ENCODE measurements at regions not wholly inside any gene's neighbourhood (a gene's known extent, or its start where the extent isn't known, plus 50 kb on each side); places are given as distances from the start of the nearest gene placed in this dataset.

- no CpG with 5 or more reads among the region's 2 CpGs for WGBS
- Histone ChIP-seq H3K4me3 (ENCODE audit: insufficient read depth in 1 of 2, low read depth in 1 of 2, low read length in 2 of 2) (no peak overlapping the region), H4K8ac (ENCODE audit: low read length) (no peak overlapping the region), H2BK120ac (ENCODE audit: low read depth, low read length) (no peak overlapping the region), H3K9ac (ENCODE audit: low read length) (no peak overlapping the region), H3K27ac (ENCODE audit: low read length, poor library complexity, severe bottlenecking) (no peak overlapping the region), H3K18ac (ENCODE audit: low read depth in 1 of 2, low read length in 2 of 2) (no peak overlapping the region), H2AK5ac (ENCODE audit: low read length, severe bottlenecking) (no peak overlapping the region), H2BK5ac (ENCODE audit: low read depth, low read length, poor library complexity, severe bottlenecking) (no peak overlapping the region), H3K23ac (ENCODE audit: low read length in 2 of 2) (no peak overlapping the region), H3K79me1 (replicated peaks; ENCODE audit: low read length, poor library complexity, severe bottlenecking) (no peaks in the 10 kb centered on the region), H3K4ac (ENCODE audit: low read depth in 1 of 2, low read length in 2 of 2) (no peak overlapping the region), H2BK15ac (ENCODE audit: low read depth, poor library complexity, severe bottlenecking) (no peak overlapping the region), H4K91ac (ENCODE audit: low read length) (no peak overlapping the region), H3K36me3 (ENCODE audit: control insufficient read depth in 1 of 2, insufficient read depth in 2 of 2, low read depth in 1 of 2, low read length in 2 of 2) (peaks cover 0 to 3% of the 10 kb centered on the region in 2 experiments), H3K4me2 (ENCODE audit: low read length, poor library complexity, severe bottlenecking) (no peak overlapping the region), H2BK12ac (ENCODE audit: low read length in 2 of 2) (no peak overlapping the region), H3K9me3 (ENCODE audit: control insufficient read depth, low read length) (peaks cover 9% of the 10 kb centered on the region), H3K27me3 (ENCODE audit: control insufficient read depth in 1 of 2, insufficient read depth in 1 of 2, low read length in 2 of 2) (no peaks in the 10 kb centered on the region), H2AFZ (ENCODE audit: low read depth, low read length) (no peak overlapping the region), H3K14ac (ENCODE audit: low read length in 2 of 2) (no peak overlapping the region), H3K4me1 (ENCODE audit: control insufficient read depth, insufficient read depth, low read depth, low read length) (no peaks in the 10 kb centered on the region)
- DNase-seq = no peak
Measured at GRCh38 chr3:110973263-110973895, 98.2 kb upstream of the NECTIN3 start.

GRCh38 chr3:110974902-110975301 is 96.7 kb upstream of the NECTIN3 start:
- Histone ChIP-seq H4K8ac (ENCODE audit: low read length) (no peak overlapping the region), H3K79me1 (replicated peaks; ENCODE audit: low read length, poor library complexity, severe bottlenecking) (no peaks in the 10 kb centered on the region), H2BK12ac (ENCODE audit: low read length in 2 of 2) (no peak overlapping the region), H3K18ac (ENCODE audit: low read depth in 1 of 2, low read length in 2 of 2) (no peak overlapping the region), H3K9ac (ENCODE audit: low read length) (no peak overlapping the region), H2BK5ac (ENCODE audit: low read depth, low read length, poor library complexity, severe bottlenecking) (no peak overlapping the region), H2AK5ac (ENCODE audit: low read length, severe bottlenecking) (no peak overlapping the region), H3K27ac (ENCODE audit: low read length, poor library complexity, severe bottlenecking) (no peak overlapping the region), H3K4me2 (ENCODE audit: low read length, poor library complexity, severe bottlenecking) (no peak overlapping the region), H3K14ac (ENCODE audit: low read length in 2 of 2) (no peak overlapping the region), H3K27me3 (ENCODE audit: control insufficient read depth in 1 of 2, insufficient read depth in 1 of 2, low read length in 2 of 2) (no peaks in the 10 kb centered on the region), H3K4ac (ENCODE audit: low read depth in 1 of 2, low read length in 2 of 2) (no peak overlapping the region), H3K9me3 (ENCODE audit: control insufficient read depth, low read length) (no peaks in the 10 kb centered on the region), H2BK120ac (ENCODE audit: low read depth, low read length) (no peak overlapping the region), H3K36me3 (ENCODE audit: control insufficient read depth in 1 of 2, insufficient read depth in 2 of 2, low read depth in 1 of 2, low read length in 2 of 2) (no peaks in the 10 kb centered on the region), H3K4me1 (ENCODE audit: control insufficient read depth, insufficient read depth, low read depth, low read length) (no peaks in the 10 kb centered on the region), H4K91ac (ENCODE audit: low read length) (no peak overlapping the region), H2BK15ac (ENCODE audit: low read depth, poor library complexity, severe bottlenecking) (no peak overlapping the region), H3K4me3 (ENCODE audit: insufficient read depth in 1 of 2, low read depth in 1 of 2, low read length in 2 of 2) (no peak overlapping the region), H2AFZ (ENCODE audit: low read depth, low read length) (no peak overlapping the region), H3K23ac (ENCODE audit: low read length in 2 of 2) (no peak overlapping the region)
- DNase-seq = no peak
- WGBS = 60% methylated on average over 1 of the region's 2 CpGs

GRCh38 chr3:110984456-110985250 is 87.0 kb upstream of the NECTIN3 start:
- H3K14ac ChIP-seq (ENCODE audit: low read length in 2 of 2) = no peak overlapping the region
- H3K27me3 ChIP-seq (ENCODE audit: control insufficient read depth in 1 of 2, insufficient read depth in 1 of 2, low read length in 2 of 2) = no peaks in the 10 kb centered on the region
- 98% methylated on average over 4 of the region's 4 CpGs for WGBS

GRCh38 chr3:110989446-110989845 is 82.2 kb upstream of the NECTIN3 start:
- Histone ChIP-seq H3K4me1 (ENCODE audit: control insufficient read depth, insufficient read depth, low read depth, low read length) (no peaks in the 10 kb centered on the region), H2BK12ac (ENCODE audit: low read length in 2 of 2) (no peak overlapping the region), H2AK5ac (ENCODE audit: low read length, severe bottlenecking) (no peak overlapping the region), H3K27ac (ENCODE audit: low read length, poor library complexity, severe bottlenecking) (no peak overlapping the region), H3K4me2 (ENCODE audit: low read length, poor library complexity, severe bottlenecking) (no peak overlapping the region), H3K9me3 (ENCODE audit: control insufficient read depth, low read length) (peaks cover 3% of the 10 kb centered on the region), H3K27me3 (ENCODE audit: control insufficient read depth in 1 of 2, insufficient read depth in 1 of 2, low read length in 2 of 2) (no peaks in the 10 kb centered on the region), H3K9ac (ENCODE audit: low read length) (no peak overlapping the region), H4K8ac (ENCODE audit: low read length) (no peak overlapping the region), H2AFZ (ENCODE audit: low read depth, low read length) (no peak overlapping the region), H3K4ac (ENCODE audit: low read depth in 1 of 2, low read length in 2 of 2) (no peak overlapping the region), H3K4me3 (ENCODE audit: insufficient read depth in 1 of 2, low read depth in 1 of 2, low read length in 2 of 2) (no peak overlapping the region), H2BK120ac (ENCODE audit: low read depth, low read length) (no peak overlapping the region), H2BK5ac (ENCODE audit: low read depth, low read length, poor library complexity, severe bottlenecking) (no peak overlapping the region), H2BK15ac (ENCODE audit: low read depth, poor library complexity, severe bottlenecking) (no peak overlapping the region), H3K79me1 (replicated peaks; ENCODE audit: low read length, poor library complexity, severe bottlenecking) (no peaks in the 10 kb centered on the region), H3K23ac (ENCODE audit: low read length in 2 of 2) (no peak overlapping the region), H3K14ac (ENCODE audit: low read length in 2 of 2) (no peak overlapping the region), H4K91ac (ENCODE audit: low read length) (no peak overlapping the region), H3K36me3 (ENCODE audit: control insufficient read depth in 1 of 2, insufficient read depth in 2 of 2, low read depth in 1 of 2, low read length in 2 of 2) (no peaks in the 10 kb centered on the region), H3K18ac (ENCODE audit: low read depth in 1 of 2, low read length in 2 of 2) (no peak overlapping the region)
- DNase-seq = no peak
- WGBS = 88% methylated on average over 1 of the region's 5 CpGs

More at GRCh38 chr3:110984456-110985250, 87.0 kb upstream of the NECTIN3 start:
- H2BK15ac ChIP-seq (ENCODE audit: low read depth, poor library complexity, severe bottlenecking) = no peak overlapping the region
- no peak overlapping the region for H4K91ac ChIP-seq (ENCODE audit: low read length)
- no peak overlapping the region for H2AFZ ChIP-seq (ENCODE audit: low read depth, low read length)
- H4K8ac ChIP-seq (ENCODE audit: low read length) = no peak overlapping the region
- peaks cover 6% of the 10 kb centered on the region for H3K9me3 ChIP-seq (ENCODE audit: control insufficient read depth, low read length)
- H2AK5ac ChIP-seq (ENCODE audit: low read length, severe bottlenecking) = no peak overlapping the region
- no peak overlapping the region for H3K18ac ChIP-seq (ENCODE audit: low read depth in 1 of 2, low read length in 2 of 2)
- H3K4me2 ChIP-seq (ENCODE audit: low read length, poor library complexity, severe bottlenecking) = no peak overlapping the region
- H3K4ac ChIP-seq (ENCODE audit: low read depth in 1 of 2, low read length in 2 of 2) = no peak overlapping the region
- no peak overlapping the region for H3K27ac ChIP-seq (ENCODE audit: low read length, poor library complexity, severe bottlenecking)
- H2BK120ac ChIP-seq (ENCODE audit: low read depth, low read length) = no peak overlapping the region
- H3K9ac ChIP-seq (ENCODE audit: low read length) = no peak overlapping the region
- H3K23ac ChIP-seq (ENCODE audit: low read length in 2 of 2) = no peak overlapping the region
- no peak overlapping the region for H3K4me3 ChIP-seq (ENCODE audit: insufficient read depth in 1 of 2, low read depth in 1 of 2, low read length in 2 of 2)
- H3K4me1 ChIP-seq (ENCODE audit: control insufficient read depth, insufficient read depth, low read depth, low read length) = no peaks in the 10 kb centered on the region
- H3K36me3 ChIP-seq (ENCODE audit: control insufficient read depth in 1 of 2, insufficient read depth in 2 of 2, low read depth in 1 of 2, low read length in 2 of 2) = no peaks in the 10 kb centered on the region
- no peak overlapping the region for H2BK5ac ChIP-seq (ENCODE audit: low read depth, low read length, poor library complexity, severe bottlenecking)
- no peak for DNase-seq
- H3K79me1 ChIP-seq (replicated peaks; ENCODE audit: low read length, poor library complexity, severe bottlenecking) = no peaks in the 10 kb centered on the region
- no peak overlapping the region for H2BK12ac ChIP-seq (ENCODE audit: low read length in 2 of 2)

All from mesenchymal stem cell (in vitro differentiated cells and primary cell).